ENCODE measurements at regions not wholly inside any gene's neighbourhood (a gene's known extent, or its start where the extent isn't known, plus 50 kb on each side); places are given as distances from the start of the nearest gene placed in this dataset.

DNA sequence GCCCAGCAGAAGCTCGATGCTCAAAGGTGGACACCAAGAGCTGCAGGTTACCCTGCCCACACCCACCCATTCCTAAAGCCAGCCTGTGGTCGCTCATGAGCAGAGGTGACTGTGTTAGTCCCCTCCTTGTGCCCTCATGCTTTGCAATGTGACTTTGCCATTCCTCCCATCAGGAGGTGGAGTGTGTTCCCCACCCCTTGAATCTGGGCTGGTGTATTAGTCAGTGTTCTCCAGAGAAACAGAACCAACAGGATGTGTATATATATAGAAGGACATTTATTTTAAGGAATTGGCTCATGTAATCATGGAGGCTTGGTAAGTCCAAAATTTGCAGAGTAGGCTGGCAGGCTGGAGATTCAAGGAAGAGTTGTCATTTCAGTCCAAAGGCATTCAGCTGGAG is 54.4 kb upstream of the RNF24 start:
- peak; percentile 71 for DNase-seq

DNA sequence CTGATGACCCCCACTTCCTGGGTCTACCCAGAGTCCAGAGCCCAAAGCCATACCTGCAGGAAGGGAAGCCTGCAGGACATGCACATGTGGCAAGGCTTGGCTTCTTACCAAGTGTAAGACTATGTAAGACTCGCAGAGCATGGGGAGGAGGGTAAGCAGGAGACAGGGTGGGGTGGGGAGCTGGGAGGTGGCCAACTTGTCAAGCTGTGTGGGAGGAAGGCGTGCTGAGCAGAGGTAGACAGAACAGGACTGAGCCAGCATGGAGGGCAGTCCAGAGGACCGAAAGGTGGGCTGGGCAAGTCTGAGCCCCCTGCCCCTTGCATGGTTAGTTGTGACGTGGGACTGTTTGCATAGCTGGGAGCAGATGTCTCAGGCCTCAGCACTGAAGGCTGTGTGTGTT is 53.4 kb upstream of the RNF24 start:
- DNase-seq = no peak

DNA sequence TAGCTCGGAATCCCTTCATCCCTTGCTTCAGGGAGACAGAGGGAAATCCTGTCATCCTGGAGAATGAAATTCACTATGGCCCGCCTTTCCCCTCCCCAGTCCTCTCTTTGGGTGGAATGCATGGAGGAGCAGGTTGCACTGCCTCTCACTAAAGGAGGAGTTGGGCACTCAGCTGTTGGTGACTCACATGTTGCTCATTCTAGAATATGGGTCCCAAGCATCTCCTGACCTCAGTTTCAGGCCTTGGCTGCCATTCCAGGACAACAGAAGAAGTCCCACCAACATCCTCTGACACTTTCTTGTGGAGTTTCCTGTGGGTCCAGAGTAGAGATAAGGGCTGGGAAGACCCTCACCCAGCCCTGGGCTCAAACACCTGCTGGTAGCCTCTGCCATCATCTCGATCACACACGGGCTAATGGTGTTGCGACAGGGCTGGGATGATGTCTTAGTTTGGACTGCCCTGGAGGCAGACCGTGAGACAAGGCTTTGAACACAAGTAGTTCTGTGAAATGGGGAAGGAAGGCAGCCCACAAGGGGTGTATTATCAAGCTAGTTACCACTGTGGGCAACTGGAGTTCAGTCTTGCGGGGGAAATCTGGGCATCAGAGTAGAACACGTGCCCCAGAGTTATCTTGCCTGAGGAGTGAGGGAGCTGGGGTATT is 52.4 kb upstream of the RNF24 start:
- DNase-seq = peak; percentile 92

DNA sequence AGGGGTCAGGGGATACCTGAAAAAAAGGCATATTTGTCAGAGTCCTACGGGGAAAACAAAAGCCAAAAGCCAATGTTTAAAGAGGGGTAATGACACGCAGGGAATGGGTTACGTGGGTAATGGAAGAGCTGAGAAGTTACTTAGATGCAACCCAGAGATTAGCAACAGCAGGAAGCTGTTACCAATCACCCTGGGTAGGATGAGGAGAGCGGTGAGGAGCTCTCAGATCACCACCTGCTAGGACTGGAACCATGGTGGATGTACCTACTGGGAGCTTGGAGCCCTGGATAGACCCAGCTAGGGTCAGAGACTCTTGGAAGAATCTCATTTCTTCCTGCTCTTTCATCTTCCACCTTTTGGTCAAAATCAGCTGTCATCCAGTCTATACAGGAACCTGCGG is 51.2 kb upstream of the RNF24 start:
- no peak for DNase-seq

DNA sequence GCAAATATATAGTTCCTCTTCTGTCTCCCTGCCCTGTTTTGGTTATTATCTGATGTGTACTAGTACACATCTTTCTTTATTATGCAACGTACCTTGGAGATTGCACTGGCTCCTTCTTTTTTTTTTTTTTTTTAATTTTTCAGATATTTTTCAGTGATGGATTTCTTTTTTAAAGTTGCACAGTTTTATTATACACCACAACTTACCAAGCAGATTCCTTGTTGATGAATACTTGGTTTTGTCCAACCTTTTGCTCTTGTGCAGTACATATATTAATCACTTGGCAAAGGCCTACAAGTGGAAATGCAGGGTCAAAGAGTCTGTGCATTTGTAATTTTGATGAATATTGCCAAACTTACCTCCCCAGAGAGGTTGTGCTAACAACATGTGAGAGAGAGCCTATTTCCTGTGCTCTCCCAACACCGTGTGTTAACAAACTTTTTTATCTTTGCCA is 50.1 kb upstream of the RNF24 start:
- DNase-seq = peak; percentile 96

All from HCEC 1CT (cell line).